Kidney glomerular epithelial cell (primary cell): ENCODE measurements at regions not wholly inside any gene's neighbourhood (a gene's known extent, or its start where the extent isn't known, plus 50 kb on each side); places are given as distances from the start of the nearest gene placed in this dataset.

Experiments
- DNase-seq: peaks from one replicate; lab custom pipeline; 2025; lab: John Stamatoyannopoulos, UW

GRCh38 chr1:38539931-38540330 lies 319.6 kb downstream of the RRAGC start:
- DNase-seq, result no peak

GRCh38 chr1:38538834-38539233 lies 320.7 kb downstream of the RRAGC start:
- DNase-seq, result no peak

- DNase-seq, result no peak
These were observed 323.5 kb downstream of the RRAGC start for GRCh38 chr1:38536089-38536488.

GRCh38 chr1:38534473-38534823 lies 325.1 kb downstream of the RRAGC start:
- no peak for DNase-seq

- DNase-seq, result no peak
These were observed 325.6 kb downstream of the RRAGC start for GRCh38 chr1:38533772-38534472.

GRCh38 chr1:38530957-38531356 lies 328.6 kb downstream of the RRAGC start:
- no peak for DNase-seq

- DNase-seq, result no peak
These were observed 329.6 kb downstream of the RRAGC start for GRCh38 chr1:38529946-38530345.

GRCh38 chr1:38529391-38529790 lies 330.2 kb downstream of the RRAGC start:
- no peak for DNase-seq

- no peak for DNase-seq
These were observed 330.9 kb downstream of the RRAGC start for GRCh38 chr1:38528623-38529022.

- no peak for DNase-seq
These were observed 332.1 kb downstream of the RRAGC start for GRCh38 chr1:38527373-38527966.

- DNase-seq, result no peak
These were observed 333.5 kb downstream of the RRAGC start for GRCh38 chr1:38526046-38526445.

GRCh38 chr1:38525343-38526043 lies 334.1 kb downstream of the RRAGC start:
- DNase-seq, result no peak

GRCh38 chr1:38524025-38524641 lies 335.4 kb downstream of the RRAGC start:
- DNase-seq, result no peak

- no peak for DNase-seq
These were observed 336.0 kb downstream of the RRAGC start for GRCh38 chr1:38523568-38523939.

- no peak for DNase-seq
These were observed 336.5 kb downstream of the RRAGC start for GRCh38 chr1:38522915-38523567.

- no peak for DNase-seq
These were observed 343.0 kb downstream of the RRAGC start for GRCh38 chr1:38516560-38516959.

- no peak for DNase-seq
These were observed 346.8 kb downstream of the RRAGC start for GRCh38 chr1:38512789-38513188.

- no peak for DNase-seq
These were observed 347.4 kb downstream of the RRAGC start for GRCh38 chr1:38512024-38512767.

GRCh38 chr1:38508232-38508631 lies 351.3 kb downstream of the RRAGC start:
- DNase-seq, result no peak

- DNase-seq, result no peak
These were observed 352.0 kb downstream of the RRAGC start for GRCh38 chr1:38507563-38507962.

- no peak for DNase-seq
These were observed 353.6 kb downstream of the RRAGC start for GRCh38 chr1:38505944-38506343.

- no peak for DNase-seq
These were observed 356.8 kb downstream of the RRAGC start for GRCh38 chr1:38502758-38503157.
